ENCODE measurements at regions not wholly inside any gene's neighbourhood (a gene's known extent, or its start where the extent isn't known, plus 50 kb on each side); places are given as distances from the start of the nearest gene placed in this dataset.
"Not testable (repeated sequence)": the region's sequence is repeated elsewhere in the genome, so short reads cannot be mapped to it uniquely, and the experiment has no call there.

DNA sequence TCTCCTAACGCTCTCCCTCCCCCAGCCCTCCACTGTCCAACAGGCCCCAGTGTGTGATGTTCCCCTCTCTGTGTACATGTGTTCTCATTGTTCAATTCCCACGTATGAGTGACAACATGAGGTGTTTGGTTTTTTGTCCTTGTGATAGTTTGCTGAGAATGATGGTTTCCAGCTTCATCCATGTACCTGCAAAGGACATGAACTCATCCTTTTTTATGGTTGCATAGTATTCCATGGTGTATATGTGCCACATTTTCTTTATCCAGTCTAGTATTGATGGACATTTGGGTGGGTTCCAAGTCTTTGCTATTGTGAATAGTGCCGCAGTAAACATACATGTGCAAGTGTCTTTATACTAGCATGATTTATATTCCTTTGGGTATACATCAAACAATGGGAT lies 347.4 kb downstream of the MAGEE1 start:
- not testable (repeated sequence) for H3K4me3 Mint-ChIP-seq; H3K36me3 Mint-ChIP-seq (ENCODE audit: low read depth); H3K27me3 Mint-ChIP-seq (ENCODE audit: low read depth); H3K27ac Mint-ChIP-seq; H3K9me3 Mint-ChIP-seq; H3K4me1 Mint-ChIP-seq (ENCODE audit: low read depth)

DNA sequence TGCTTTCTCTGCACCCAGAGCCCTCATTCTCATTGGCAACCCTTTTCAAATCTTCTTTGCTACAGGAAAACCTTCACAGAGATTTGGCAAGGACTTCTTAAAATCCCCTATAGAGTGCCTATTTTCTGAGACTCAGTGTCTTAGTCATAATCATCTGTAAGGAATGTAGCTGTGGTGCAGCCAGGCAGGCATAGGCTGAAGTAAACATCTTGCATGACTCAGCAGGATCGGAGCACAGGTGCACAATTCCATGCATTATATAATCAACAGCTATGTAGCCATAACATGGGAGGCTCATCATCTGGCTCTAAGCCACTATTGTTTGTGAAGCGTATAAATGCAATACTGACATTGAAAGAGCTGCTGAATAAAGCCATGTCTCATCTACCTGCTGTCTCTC lies 368.8 kb downstream of the MAGEE1 start:
- no peaks in the 10 kb centered on the region for H3K4me1 Mint-ChIP-seq (ENCODE audit: low read depth)
- no peak overlapping the region for H3K27ac Mint-ChIP-seq
- no peaks in the 10 kb centered on the region for H3K27me3 Mint-ChIP-seq (ENCODE audit: low read depth)
- no peak overlapping the region for H3K4me3 Mint-ChIP-seq
- no peaks in the 10 kb centered on the region for H3K36me3 Mint-ChIP-seq (ENCODE audit: low read depth)
- H3K9me3 Mint-ChIP-seq, result no peaks in the 10 kb centered on the region

GRCh38 chrX:76802708-76803107 lies 375.2 kb downstream of the MAGEE1 start:
- no peaks in the 10 kb centered on the region for H3K9me3 Mint-ChIP-seq
- no peak overlapping the region for H3K27ac Mint-ChIP-seq
- no peak overlapping the region for H3K4me3 Mint-ChIP-seq
- H3K27me3 Mint-ChIP-seq (ENCODE audit: low read depth), result no peaks in the 10 kb centered on the region
- no peaks in the 10 kb centered on the region for H3K36me3 Mint-ChIP-seq (ENCODE audit: low read depth)
- no peaks in the 10 kb centered on the region for H3K4me1 Mint-ChIP-seq (ENCODE audit: low read depth)

DNA sequence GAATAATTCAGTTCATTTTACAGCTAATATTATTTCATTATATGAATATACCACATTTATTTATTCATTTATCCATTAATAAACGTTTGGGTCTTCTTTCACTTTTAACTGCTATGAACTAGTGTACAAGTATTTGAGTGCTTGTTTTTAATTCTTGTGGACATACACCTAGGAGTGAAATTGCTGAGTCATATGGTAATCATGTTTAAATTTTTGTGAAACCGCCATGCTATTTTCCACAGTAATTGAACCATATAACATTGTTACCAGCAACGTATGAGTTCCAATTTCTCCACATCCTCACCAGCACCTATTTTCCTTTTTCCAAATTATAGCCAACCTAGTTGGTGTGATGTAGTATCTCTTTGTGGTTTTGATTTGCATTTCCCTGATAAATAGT lies 388.2 kb downstream of the MAGEE1 start:
- H3K27ac Mint-ChIP-seq, result no peak overlapping the region

DNA sequence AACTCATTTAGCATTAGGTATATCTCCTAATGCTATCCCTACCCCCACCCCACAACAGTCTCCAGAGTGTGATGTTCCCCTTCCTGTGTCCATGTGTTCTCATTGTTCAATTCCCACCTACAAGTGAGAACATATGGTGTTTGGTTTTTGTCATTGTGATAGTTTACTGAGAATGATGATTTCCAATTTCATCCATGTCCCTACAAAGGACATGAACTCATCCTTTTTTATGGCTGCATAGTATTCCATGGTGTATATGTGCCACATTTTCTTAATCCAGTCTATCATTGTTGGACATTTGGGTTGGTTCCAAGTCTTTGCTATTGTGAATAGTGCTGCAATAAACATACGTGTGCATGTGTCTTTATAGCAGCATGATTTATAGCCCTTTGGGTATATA lies 389.8 kb downstream of the MAGEE1 start:
- H3K36me3 Mint-ChIP-seq (ENCODE audit: low read depth), result not testable (repeated sequence)

More for the DNA sequence above, 388.2 kb downstream of the MAGEE1 start:
- no peaks in the 10 kb centered on the region for H3K4me1 Mint-ChIP-seq (ENCODE audit: low read depth)
- no peaks in the 10 kb centered on the region for H3K27me3 Mint-ChIP-seq (ENCODE audit: low read depth)
- H3K9me3 Mint-ChIP-seq, result no peaks in the 10 kb centered on the region
- no peak overlapping the region for H3K4me3 Mint-ChIP-seq
- no peaks in the 10 kb centered on the region for H3K36me3 Mint-ChIP-seq (ENCODE audit: low read depth)

GRCh38 chrX:76821276-76821675 lies 393.8 kb downstream of the MAGEE1 start:
- H3K4me3 Mint-ChIP-seq, result no peak overlapping the region
- no peaks in the 10 kb centered on the region for H3K27me3 Mint-ChIP-seq (ENCODE audit: low read depth)
- H3K27ac Mint-ChIP-seq, result no peak overlapping the region
- no peaks in the 10 kb centered on the region for H3K9me3 Mint-ChIP-seq
- H3K4me1 Mint-ChIP-seq (ENCODE audit: low read depth), result no peaks in the 10 kb centered on the region
- no peaks in the 10 kb centered on the region for H3K36me3 Mint-ChIP-seq (ENCODE audit: low read depth)

More for the DNA sequence above, 389.8 kb downstream of the MAGEE1 start:
- not testable (repeated sequence) for H3K27me3 Mint-ChIP-seq (ENCODE audit: low read depth); H3K4me1 Mint-ChIP-seq (ENCODE audit: low read depth); H3K9me3 Mint-ChIP-seq; H3K27ac Mint-ChIP-seq; H3K4me3 Mint-ChIP-seq

DNA sequence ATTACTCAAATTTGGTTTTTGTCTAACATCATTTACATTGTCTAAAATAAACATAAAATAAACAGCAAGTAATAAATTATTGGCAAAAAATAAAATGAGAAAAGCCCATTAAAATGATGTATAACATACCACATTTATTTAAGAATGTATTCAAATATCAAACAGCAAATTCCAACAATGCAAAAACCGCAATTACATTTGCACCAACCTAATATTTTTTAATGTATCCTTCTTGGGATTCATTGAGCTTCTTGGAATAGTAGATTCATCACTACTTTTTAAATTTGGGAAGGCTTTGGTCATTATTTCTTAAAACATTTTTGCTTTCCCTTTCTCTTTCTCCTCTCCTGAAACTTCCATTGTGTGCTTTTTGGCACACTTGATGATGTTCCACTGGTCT lies 400.2 kb downstream of the MAGEE1 start:
- Mint-ChIP-seq H3K4me1 (ENCODE audit: low read depth) (no peaks in the 10 kb centered on the region), H3K4me3 (no peak overlapping the region), H3K27me3 (ENCODE audit: low read depth) (no peaks in the 10 kb centered on the region), H3K27ac (no peak overlapping the region), H3K9me3 (no peaks in the 10 kb centered on the region), H3K36me3 (ENCODE audit: low read depth) (no peaks in the 10 kb centered on the region)

GRCh38 chrX:76840902-76841301 lies 413.4 kb downstream of the MAGEE1 start:
- H3K27me3 Mint-ChIP-seq (ENCODE audit: low read depth); H3K4me3 Mint-ChIP-seq; H3K4me1 Mint-ChIP-seq (ENCODE audit: low read depth); H3K27ac Mint-ChIP-seq; H3K36me3 Mint-ChIP-seq (ENCODE audit: low read depth); H3K9me3 Mint-ChIP-seq: not testable (repeated sequence)

- Mint-ChIP-seq H3K36me3 (ENCODE audit: low read depth) (no peaks in the 10 kb centered on the region), H3K27me3 (ENCODE audit: low read depth) (no peaks in the 10 kb centered on the region), H3K4me3 (no peak overlapping the region), H3K27ac (no peak overlapping the region), H3K9me3 (no peaks in the 10 kb centered on the region), H3K4me1 (ENCODE audit: low read depth) (no peaks in the 10 kb centered on the region)
These were observed 423.3 kb downstream of the MAGEE1 start for GRCh38 chrX:76850851-76851250.

DNA sequence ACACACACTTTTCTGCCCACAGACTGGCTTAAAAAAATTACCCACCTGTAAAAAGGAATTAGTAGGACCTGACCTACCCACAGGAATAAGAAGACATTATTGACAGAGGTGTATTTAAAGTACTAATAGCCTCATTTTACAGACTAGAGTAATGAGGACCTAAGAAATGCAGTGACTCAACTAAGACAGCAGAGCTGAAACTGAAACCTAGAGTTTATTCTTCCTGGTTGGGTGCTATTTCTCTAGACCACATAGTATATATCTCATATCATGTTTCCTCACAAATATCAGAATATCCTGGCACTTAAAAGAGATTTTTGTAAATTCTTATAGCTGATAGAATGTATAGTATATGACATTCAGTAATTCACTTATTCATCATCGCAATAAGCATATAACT lies 435.0 kb downstream of the MAGEE1 start:
- no peak overlapping the region for H3K27ac Mint-ChIP-seq
- no peaks in the 10 kb centered on the region for H3K4me1 Mint-ChIP-seq (ENCODE audit: low read depth)
- H3K27me3 Mint-ChIP-seq (ENCODE audit: low read depth), result no peaks in the 10 kb centered on the region
- H3K9me3 Mint-ChIP-seq, result no peaks in the 10 kb centered on the region
- no peak overlapping the region for H3K4me3 Mint-ChIP-seq
- H3K36me3 Mint-ChIP-seq (ENCODE audit: low read depth), result no peaks in the 10 kb centered on the region

DNA sequence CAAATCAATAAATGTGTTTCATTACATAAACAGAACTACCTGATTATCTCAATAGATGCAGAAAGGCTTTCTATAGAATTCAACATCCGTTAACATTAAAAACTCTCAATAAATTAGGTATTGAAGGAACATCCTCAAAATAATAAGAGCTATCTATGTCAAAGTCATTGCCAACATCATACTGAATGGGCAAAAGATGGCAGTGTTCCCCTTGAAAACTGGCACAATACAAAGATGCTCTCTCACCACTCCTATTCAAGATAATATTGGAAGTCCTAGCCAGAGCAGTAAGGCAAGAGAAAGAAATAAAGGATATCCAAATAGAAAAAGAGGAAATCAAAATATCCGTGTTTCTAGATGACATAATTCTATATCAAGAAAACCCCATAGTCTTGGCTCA lies 466.4 kb downstream of the MAGEE1 start:
- Mint-ChIP-seq H3K36me3 (ENCODE audit: low read depth) (no peaks in the 10 kb centered on the region), H3K4me1 (ENCODE audit: low read depth) (no peaks in the 10 kb centered on the region), H3K4me3 (no peak overlapping the region), H3K27me3 (ENCODE audit: low read depth) (no peaks in the 10 kb centered on the region), H3K27ac (no peak overlapping the region), H3K9me3 (peaks cover 10% of the 10 kb centered on the region)

GRCh38 chrX:76915836-76916235 lies 488.3 kb downstream of the MAGEE1 start:
- H3K4me1 Mint-ChIP-seq (ENCODE audit: low read depth), result no peaks in the 10 kb centered on the region
- no peak overlapping the region for H3K27ac Mint-ChIP-seq
- no peaks in the 10 kb centered on the region for H3K27me3 Mint-ChIP-seq (ENCODE audit: low read depth)
- H3K9me3 Mint-ChIP-seq, result no peaks in the 10 kb centered on the region
- H3K4me3 Mint-ChIP-seq, result no peak overlapping the region
- H3K36me3 Mint-ChIP-seq (ENCODE audit: low read depth), result no peaks in the 10 kb centered on the region

GRCh38 chrX:76918033-76918432 lies 490.5 kb downstream of the MAGEE1 start:
- Mint-ChIP-seq H3K36me3 (ENCODE audit: low read depth) (no peaks in the 10 kb centered on the region), H3K4me1 (ENCODE audit: low read depth) (no peaks in the 10 kb centered on the region), H3K4me3 (no peak overlapping the region), H3K27me3 (ENCODE audit: low read depth) (no peaks in the 10 kb centered on the region), H3K27ac (no peak overlapping the region), H3K9me3 (no peaks in the 10 kb centered on the region)

- Mint-ChIP-seq H3K36me3 (ENCODE audit: low read depth) (no peaks in the 10 kb centered on the region), H3K4me1 (ENCODE audit: low read depth) (no peaks in the 10 kb centered on the region), H3K4me3 (no peak overlapping the region), H3K9me3 (peaks cover 3% of the 10 kb centered on the region), H3K27ac (no peak overlapping the region), H3K27me3 (ENCODE audit: low read depth) (no peaks in the 10 kb centered on the region)
These were observed 492.3 kb downstream of the MAGEE1 start for GRCh38 chrX:76919761-76920160.

GRCh38 chrX:76920607-76921006 lies 493.1 kb downstream of the MAGEE1 start:
- Mint-ChIP-seq H3K36me3 (ENCODE audit: low read depth) (no peaks in the 10 kb centered on the region), H3K9me3 (peaks cover 3% of the 10 kb centered on the region), H3K27me3 (ENCODE audit: low read depth) (no peaks in the 10 kb centered on the region), H3K4me3 (no peak overlapping the region), H3K27ac (no peak overlapping the region), H3K4me1 (ENCODE audit: low read depth) (no peaks in the 10 kb centered on the region)

GRCh38 chrX:76921176-76921575 lies 493.7 kb downstream of the MAGEE1 start:
- Mint-ChIP-seq H3K4me3 (no peak overlapping the region), H3K27me3 (ENCODE audit: low read depth) (no peaks in the 10 kb centered on the region), H3K36me3 (ENCODE audit: low read depth) (no peaks in the 10 kb centered on the region), H3K4me1 (ENCODE audit: low read depth) (no peaks in the 10 kb centered on the region), H3K27ac (no peak overlapping the region), H3K9me3 (peaks cover 3% of the 10 kb centered on the region)

Data from T-helper 1 cell treated with Interleukin-12 subunit alpha and Interleukin-12 subunit beta and Interleukin-4 antibody, amounts not matched to agents 30 μg/mL and 1 μg/mL, for 36 hours (primary cell).